GM23338 (cell line): ENCODE measurements at regions not wholly inside any gene's neighbourhood (a gene's known extent, or its start where the extent isn't known, plus 50 kb on each side); places are given as distances from the start of the nearest gene placed in this dataset.

ENCODE experiments used
- CREB1 ChIP-seq: fragments of 250-450 bp; sonication (Bioruptor Pico); IDR thresholded peaks from 2 replicates; pipeline ENCODE4 v1.5.0; 2020; ENCODE audit warnings: low read depth, mild to moderate bottlenecking, moderate library complexity
- ETS1 ChIP-seq: IDR thresholded peaks from 2 replicates; pipeline ENCODE4 v1.6.1; 2016; ENCODE audit warnings: antibody characterized with exemption
- EZH2 ChIP-seq: fragments of 200-600 bp; sonication (generic); IDR thresholded peaks from one replicate; pipeline ENCODE4 v1.8.0; 2017; ENCODE audit warnings: antibody characterized with exemption, mild to moderate bottlenecking, low read depth; ENCODE audit not compliant: unreplicated experiment
- EZH2phosphoT487 ChIP-seq: fragments of 200-600 bp; sonication (generic); IDR thresholded peaks from one replicate; pipeline ENCODE4 v1.8.1; 2018; ENCODE audit warnings: antibody characterized with exemption; ENCODE audit not compliant: unreplicated experiment
- POLR2AphosphoS5 ChIP-seq: IDR thresholded peaks from 2 replicates; pipeline ENCODE4 v1.6.1; 2016; ENCODE audit warnings: antibody characterized with exemption, low read depth
- STAT1 ChIP-seq: IDR thresholded peaks from one replicate; pipeline ENCODE4 v1.6.1; 2016; ENCODE audit warnings: antibody characterized with exemption; ENCODE audit not compliant: unreplicated experiment
- ZNF331 ChIP-seq: fragments of 250-450 bp; sonication (Bioruptor Pico); IDR thresholded peaks from 2 replicates; pipeline ENCODE4 v1.5.0; 2020; ENCODE audit warnings: low read depth, mild to moderate bottlenecking, moderate library complexity
- ZNF462 ChIP-seq: fragments of 250-450 bp; sonication (Bioruptor Pico); IDR thresholded peaks from 2 replicates; pipeline ENCODE4 v1.5.0; 2020; ENCODE audit warnings: mild to moderate bottlenecking, moderate library complexity
- TF ChIP-seq, protein P1 (sequence below), 2 experiments: fragments of 200-600 bp in 1 of 2; sonication (generic) in 1 of 2; conservative IDR thresholded peaks; 2 replicates each; pipeline versions ENCODE4 v1.5.1 to v1.6.1; 2016 to 2017; ENCODE audit warnings: antibody characterized with exemption in 2 of 2, low read depth in 2 of 2, mild to moderate bottlenecking in 2 of 2, moderate library complexity in 1 of 2
- TF ChIP-seq, protein P2 (sequence below): IDR thresholded peaks from one replicate; pipeline ENCODE4 v1.6.1; 2018; ENCODE audit warnings: antibody characterized with exemption; ENCODE audit not compliant: unreplicated experiment

- TF ChIP-seq, protein P1, sequence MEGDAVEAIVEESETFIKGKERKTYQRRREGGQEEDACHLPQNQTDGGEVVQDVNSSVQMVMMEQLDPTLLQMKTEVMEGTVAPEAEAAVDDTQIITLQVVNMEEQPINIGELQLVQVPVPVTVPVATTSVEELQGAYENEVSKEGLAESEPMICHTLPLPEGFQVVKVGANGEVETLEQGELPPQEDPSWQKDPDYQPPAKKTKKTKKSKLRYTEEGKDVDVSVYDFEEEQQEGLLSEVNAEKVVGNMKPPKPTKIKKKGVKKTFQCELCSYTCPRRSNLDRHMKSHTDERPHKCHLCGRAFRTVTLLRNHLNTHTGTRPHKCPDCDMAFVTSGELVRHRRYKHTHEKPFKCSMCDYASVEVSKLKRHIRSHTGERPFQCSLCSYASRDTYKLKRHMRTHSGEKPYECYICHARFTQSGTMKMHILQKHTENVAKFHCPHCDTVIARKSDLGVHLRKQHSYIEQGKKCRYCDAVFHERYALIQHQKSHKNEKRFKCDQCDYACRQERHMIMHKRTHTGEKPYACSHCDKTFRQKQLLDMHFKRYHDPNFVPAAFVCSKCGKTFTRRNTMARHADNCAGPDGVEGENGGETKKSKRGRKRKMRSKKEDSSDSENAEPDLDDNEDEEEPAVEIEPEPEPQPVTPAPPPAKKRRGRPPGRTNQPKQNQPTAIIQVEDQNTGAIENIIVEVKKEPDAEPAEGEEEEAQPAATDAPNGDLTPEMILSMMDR (conservative IDR thresholded peaks at IDR 0.05; ENCODE audit: low read depth in 2 of 2) = no peak
- TF ChIP-seq, protein P2, sequence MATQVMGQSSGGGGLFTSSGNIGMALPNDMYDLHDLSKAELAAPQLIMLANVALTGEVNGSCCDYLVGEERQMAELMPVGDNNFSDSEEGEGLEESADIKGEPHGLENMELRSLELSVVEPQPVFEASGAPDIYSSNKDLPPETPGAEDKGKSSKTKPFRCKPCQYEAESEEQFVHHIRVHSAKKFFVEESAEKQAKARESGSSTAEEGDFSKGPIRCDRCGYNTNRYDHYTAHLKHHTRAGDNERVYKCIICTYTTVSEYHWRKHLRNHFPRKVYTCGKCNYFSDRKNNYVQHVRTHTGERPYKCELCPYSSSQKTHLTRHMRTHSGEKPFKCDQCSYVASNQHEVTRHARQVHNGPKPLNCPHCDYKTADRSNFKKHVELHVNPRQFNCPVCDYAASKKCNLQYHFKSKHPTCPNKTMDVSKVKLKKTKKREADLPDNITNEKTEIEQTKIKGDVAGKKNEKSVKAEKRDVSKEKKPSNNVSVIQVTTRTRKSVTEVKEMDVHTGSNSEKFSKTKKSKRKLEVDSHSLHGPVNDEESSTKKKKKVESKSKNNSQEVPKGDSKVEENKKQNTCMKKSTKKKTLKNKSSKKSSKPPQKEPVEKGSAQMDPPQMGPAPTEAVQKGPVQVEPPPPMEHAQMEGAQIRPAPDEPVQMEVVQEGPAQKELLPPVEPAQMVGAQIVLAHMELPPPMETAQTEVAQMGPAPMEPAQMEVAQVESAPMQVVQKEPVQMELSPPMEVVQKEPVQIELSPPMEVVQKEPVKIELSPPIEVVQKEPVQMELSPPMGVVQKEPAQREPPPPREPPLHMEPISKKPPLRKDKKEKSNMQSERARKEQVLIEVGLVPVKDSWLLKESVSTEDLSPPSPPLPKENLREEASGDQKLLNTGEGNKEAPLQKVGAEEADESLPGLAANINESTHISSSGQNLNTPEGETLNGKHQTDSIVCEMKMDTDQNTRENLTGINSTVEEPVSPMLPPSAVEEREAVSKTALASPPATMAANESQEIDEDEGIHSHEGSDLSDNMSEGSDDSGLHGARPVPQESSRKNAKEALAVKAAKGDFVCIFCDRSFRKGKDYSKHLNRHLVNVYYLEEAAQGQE = no peak
- TF ChIP-seq POLR2AphosphoS5 = no peak
- TF ChIP-seq ETS1 = no peak
- no peak for TF ChIP-seq EZH2
- TF ChIP-seq EZH2phosphoT487 = no peak
- no peak for TF ChIP-seq ZNF331
- no peak for TF ChIP-seq STAT1
- TF ChIP-seq ZNF462 (CRISPR knock-in tag) = no peak
- TF ChIP-seq CREB1 (CRISPR knock-in tag) = no peak
Observed at GRCh38 chr4:111994392-111994791, 150.9 kb upstream of the FAM241A start.
